Keratinocyte (primary cell): ENCODE measurements at regions not wholly inside any gene's neighbourhood (a gene's known extent, or its start where the extent isn't known, plus 50 kb on each side); places are given as distances from the start of the nearest gene placed in this dataset.
"Not testable (repeated sequence)": the region's sequence is repeated elsewhere in the genome, so short reads cannot be mapped to it uniquely, and the experiment has no call there.

Experiments used
- DNase-seq: peaks from one replicate; pipeline ENCODE4 v3.0.0-alpha.2; 2011; ENCODE audit warnings: low read depth, missing footprints, low spot score
- FAIRE-seq: peaks from 2 replicates; lab custom pipeline; 2011; peaks lifted over from hg19 to GRCh38; lab: Jason Lieb, UNC
- H2AFZ ChIP-seq: 2 replicates; pipeline ENCODE4 v1.6.0; 2012; ENCODE audit warnings: low read length, control low read depth, inconsistent platforms; ENCODE audit not compliant: control insufficient read depth
- H3K27ac ChIP-seq: 2 replicates; pipeline ENCODE4 v1.5.1; 2011; ENCODE audit warnings: low read length; ENCODE audit not compliant: control insufficient read depth, insufficient read depth
- H3K27me3 ChIP-seq: 3 replicates; pipeline ENCODE4 v1.6.0; 2011; ENCODE audit warnings: low read length; ENCODE audit not compliant: control insufficient read depth, insufficient read depth; ENCODE audit errors: extremely low read depth
- H3K36me3 ChIP-seq, 2 experiments: 2 replicates in 1 of 2; 3 replicates in 1 of 2; pipeline ENCODE4 v1.5.1; 2011; ENCODE audit warnings: low read length in 2 of 2, mild to moderate bottlenecking in 1 of 2; ENCODE audit not compliant: control insufficient read depth in 2 of 2, insufficient read depth in 2 of 2; ENCODE audit errors: extremely low read depth in 1 of 2
- H3K4me1 ChIP-seq: 3 replicates; pipeline ENCODE4 v1.5.1; 2011; ENCODE audit warnings: low read length; ENCODE audit not compliant: control insufficient read depth, insufficient read depth; ENCODE audit errors: extremely low read depth
- H3K4me2 ChIP-seq: 3 replicates; pipeline ENCODE4 v1.6.0; 2011; ENCODE audit warnings: low read depth, low read length; ENCODE audit not compliant: control insufficient read depth, insufficient read depth; ENCODE audit errors: extremely low read depth
- H3K4me3 ChIP-seq, 3 experiments: fragments of 200-600 bp in 1 of 3; sonication (generic) in 1 of 3; 2 replicates in 2 of 3; 3 replicates in 1 of 3; pipeline ENCODE4 v1.5.1; 2011 to 2016; ENCODE audit warnings: low read length in 3 of 3, mild to moderate bottlenecking in 3 of 3, control low read depth in 2 of 3, inconsistent platforms in 1 of 3, low read depth in 1 of 3, mixed read lengths in 1 of 3, mixed run types in 1 of 3, moderate library complexity in 1 of 3; ENCODE audit not compliant: control insufficient read depth in 2 of 3, insufficient read depth in 2 of 3; ENCODE audit errors: extremely low read depth in 1 of 3
- H3K79me2 ChIP-seq: 2 replicates; pipeline ENCODE4 v1.6.0; 2012; ENCODE audit warnings: low read length; ENCODE audit not compliant: control insufficient read depth, insufficient read depth
- H3K9ac ChIP-seq: 3 replicates; pipeline ENCODE4 v1.6.0; 2011; ENCODE audit warnings: low read length; ENCODE audit not compliant: control insufficient read depth, insufficient read depth; ENCODE audit errors: extremely low read depth
- H3K9me1 ChIP-seq: 3 replicates; pipeline ENCODE4 v1.6.0; 2011; ENCODE audit warnings: low read length; ENCODE audit not compliant: control insufficient read depth, insufficient read depth; ENCODE audit errors: extremely low read depth
- H3K9me3 ChIP-seq: 2 replicates; pipeline ENCODE4 v1.5.1; 2012; ENCODE audit warnings: low read depth, low read length; ENCODE audit not compliant: control insufficient read depth
- H4K20me1 ChIP-seq: 3 replicates; pipeline ENCODE4 v1.6.0; 2011; ENCODE audit warnings: low read length; ENCODE audit not compliant: control insufficient read depth, insufficient read depth; ENCODE audit errors: extremely low read depth
- CTCF ChIP-seq, 3 experiments: IDR thresholded peaks in 1 of 3; conservative IDR thresholded peaks in 1 of 3; optimal IDR thresholded peaks in 1 of 3; 2 replicates in 2 of 3; 3 replicates in 1 of 3; pipeline versions ENCODE3 to v1.5.1; 2011; ENCODE audit warnings: low read length in 3 of 3, mild to moderate bottlenecking in 3 of 3, moderate library complexity in 2 of 3, control low read depth in 1 of 3, inconsistent platforms in 1 of 3; ENCODE audit not compliant: insufficient read depth in 2 of 3; ENCODE audit errors: extremely low read depth in 1 of 3
- EZH2 ChIP-seq: IDR thresholded peaks from one replicate; pipeline ENCODE4 v1.6.1; 2012; ENCODE audit warnings: inconsistent platforms, mild to moderate bottlenecking, low read length, moderate library complexity
- dilution Hi-C: fragments of 300-500 bp; cut with MboI; formaldehyde crosslinking; loops from one replicate; pipeline ENCODE4 v1.7.0; 2020; ENCODE audit warnings: low sequenced_read_pairs; ENCODE audit not compliant: extremely low pct_ligation_motif_present

GRCh38 chr1:101373570-101373969 lies 136.8 kb downstream of the S1PR1 start:
- Histone ChIP-seq H3K4me2 (no peak overlapping the region), H4K20me1 (no peaks in the 10 kb centered on the region), H2AFZ (no peak overlapping the region), H3K9me3 (no peaks in the 10 kb centered on the region), H3K4me3 (no peak overlapping the region), H3K27ac (no peak overlapping the region), H3K79me2 (no peaks in the 10 kb centered on the region), H3K36me3 (no peaks in the 10 kb centered on the region), H3K9me1 (no peaks in the 10 kb centered on the region), H3K27me3 (no peaks in the 10 kb centered on the region), H3K4me1 (no peaks in the 10 kb centered on the region), H3K9ac (no peak overlapping the region)
- FAIRE-seq (no peak), DNase-seq (no peak)
- dilution Hi-C loops, result no loop called here
- TF ChIP-seq CTCF (optimal IDR thresholded peaks at IDR 0.05 in 1 of 3, IDR thresholded peaks at IDR 0.05 in 1 of 3, conservative IDR thresholded peaks at IDR 0.05 in 1 of 3; ENCODE audit: extremely low read depth in 1 of 3, insufficient read depth in 2 of 3, low read length in 3 of 3) (no peak), EZH2 (no peak)

GRCh38 chr1:101375448-101375847 lies 138.6 kb downstream of the S1PR1 start:
- dilution Hi-C loops, H3K4me2 ChIP-seq, H4K20me1 ChIP-seq, H3K4me3 ChIP-seq, H3K9ac ChIP-seq, H3K36me3 ChIP-seq, H2AFZ ChIP-seq, H3K27ac ChIP-seq, H3K79me2 ChIP-seq, DNase-seq, FAIRE-seq, H3K4me1 ChIP-seq, H3K9me1 ChIP-seq, H3K9me3 ChIP-seq, H3K27me3 ChIP-seq: not testable (repeated sequence)
